K562 (cell line): ENCODE measurements at regions not wholly inside any gene's neighbourhood (a gene's known extent, or its start where the extent isn't known, plus 50 kb on each side); places are given as distances from the start of the nearest gene placed in this dataset.

ENCODE experiments used
- ATF6 ChIP-seq: sonication (generic); formaldehyde crosslinking; IDR thresholded peaks from 2 replicates; pipeline ENCODE4 v1.4.0; 2020; ENCODE audit warnings: mild to moderate bottlenecking, missing genetic modification reagents
- KDM1A ChIP-seq, 2 experiments: fragments of 450-650 bp; IDR thresholded peaks; 2 replicates each; pipeline ENCODE4 v1.6.1; 2016; ENCODE audit warnings: mild to moderate bottlenecking in 2 of 2
- KLF10 ChIP-seq: fragments of 250-450 bp; sonication (Bioruptor Pico); IDR thresholded peaks from 2 replicates; pipeline ENCODE4 v1.6.1; 2021; ENCODE audit warnings: matching md5 sums
- MTF1 ChIP-seq: fragments of 250-450 bp; sonication (Bioruptor Pico); IDR thresholded peaks from 2 replicates; pipeline ENCODE4 v1.9.0; 2021; ENCODE audit warnings: moderate library complexity, mild to moderate bottlenecking, inconsistent platforms, borderline replicate concordance

- TF ChIP-seq KDM1A (IDR thresholded peaks at IDR 0.05), result no peak
- TF ChIP-seq MTF1 (CRISPR knock-in tag), result no peak
- TF ChIP-seq KLF10 (CRISPR knock-in tag), result no peak
- no peak for TF ChIP-seq ATF6 (CRISPR knock-in tag)
Observed at GRCh38 chr6:91137286-91137685, 550.4 kb upstream of the MAP3K7 start.
